SK-N-SH treated with all-trans-retinoic acid at 6 μM for 48 hours (cell line): ENCODE measurements at regions not wholly inside any gene's neighbourhood (a gene's known extent, or its start where the extent isn't known, plus 50 kb on each side); places are given as distances from the start of the nearest gene placed in this dataset.

Source experiments
- ATAC-seq: fragments of 200-7000 bp; cut with Tn5 transposase; 3 replicates; pipeline ENCODE4 v1.9.1; 2020; ENCODE audit warnings: mild to moderate bottlenecking, moderate library complexity
- ARNTL ChIP-seq: fragments of 450-650 bp; formaldehyde crosslinking; IDR thresholded peaks from 2 replicates; pipeline ENCODE4 v1.5.0; 2020; ENCODE audit warnings: low read depth, mild to moderate bottlenecking, moderate library complexity, borderline replicate concordance
- BACH2 ChIP-seq: fragments of 250-450 bp; sonication (Bioruptor Pico); IDR thresholded peaks from 2 replicates; pipeline ENCODE4 v1.9.0; 2021; ENCODE audit warnings: mild to moderate bottlenecking, borderline replicate concordance
- CREB5 ChIP-seq: fragments of 250-450 bp; sonication (Bioruptor Pico); IDR thresholded peaks from 2 replicates; pipeline ENCODE4 v1.5.1; 2020; ENCODE audit warnings: low read depth, mild to moderate bottlenecking, moderate library complexity
- CSDC2 ChIP-seq: fragments of 250-450 bp; sonication (Bioruptor Pico); IDR thresholded peaks from 2 replicates; pipeline ENCODE4 v1.5.0; 2020; ENCODE audit warnings: mild to moderate bottlenecking, moderate library complexity
- CSRNP3 ChIP-seq: fragments of 250-450 bp; sonication (Bioruptor Pico); IDR thresholded peaks from 2 replicates; pipeline ENCODE4 v1.5.1; 2021; ENCODE audit warnings: mild to moderate bottlenecking, moderate library complexity
- ESRRG ChIP-seq: fragments of 250-450 bp; sonication (Bioruptor Pico); IDR thresholded peaks from 2 replicates; pipeline ENCODE4 v1.6.1; 2021; ENCODE audit warnings: mild to moderate bottlenecking
- GLIS3 ChIP-seq: fragments of 250-450 bp; sonication (Bioruptor Pico); IDR thresholded peaks from 2 replicates; pipeline ENCODE4 v1.5.0; 2020; ENCODE audit warnings: mild to moderate bottlenecking, moderate library complexity
- ISL1 ChIP-seq: fragments of 250-450 bp; sonication (Bioruptor Pico); IDR thresholded peaks from 2 replicates; pipeline ENCODE4 v2.1.2; 2022; ENCODE audit warnings: mild to moderate bottlenecking, moderate library complexity
- OSR1 ChIP-seq: fragments of 250-450 bp; sonication (Bioruptor Pico); IDR thresholded peaks from 2 replicates; pipeline ENCODE4 v1.8.0; 2022; ENCODE audit warnings: moderate library complexity, mild to moderate bottlenecking, inconsistent platforms
- PATZ1 ChIP-seq: fragments of 250-450 bp; sonication (Bioruptor Pico); IDR thresholded peaks from 2 replicates; pipeline ENCODE4 v1.8.0; 2020; ENCODE audit warnings: mild to moderate bottlenecking, moderate library complexity, borderline replicate concordance
- POU6F1 ChIP-seq: fragments of 250-450 bp; sonication (Bioruptor Pico); IDR thresholded peaks from 2 replicates; pipeline ENCODE4 v1.8.0; 2021; ENCODE audit warnings: low read depth, mild to moderate bottlenecking, moderate library complexity, borderline replicate concordance
- PPARA ChIP-seq: fragments of 250-450 bp; sonication (Bioruptor Pico); IDR thresholded peaks from 2 replicates; pipeline ENCODE4 v1.5.0; 2020; ENCODE audit warnings: mild to moderate bottlenecking, borderline replicate concordance
- RARB ChIP-seq: fragments of 250-450 bp; sonication (Bioruptor Pico); IDR thresholded peaks from 2 replicates; pipeline ENCODE4 v1.8.0; 2021; ENCODE audit warnings: mild to moderate bottlenecking, moderate library complexity
- SNAI2 ChIP-seq: fragments of 250-450 bp; sonication (Bioruptor Pico); IDR thresholded peaks from 2 replicates; pipeline ENCODE4 v1.5.0; 2020; ENCODE audit warnings: mild to moderate bottlenecking, moderate library complexity
- TCF4 ChIP-seq: fragments of 250-450 bp; sonication (Bioruptor Pico); IDR thresholded peaks from 2 replicates; pipeline ENCODE4 v1.8.0; 2021; ENCODE audit warnings: mild to moderate bottlenecking, moderate library complexity, borderline replicate concordance
- TOX ChIP-seq: fragments of 250-450 bp; sonication (Bioruptor Pico); IDR thresholded peaks from 2 replicates; pipeline ENCODE4 v1.8.0; 2021; ENCODE audit warnings: mild to moderate bottlenecking, moderate library complexity, borderline replicate concordance
- TSHZ2 ChIP-seq: fragments of 250-450 bp; sonication (Bioruptor Pico); IDR thresholded peaks from 2 replicates; pipeline ENCODE4 v1.5.0; 2020; ENCODE audit warnings: mild to moderate bottlenecking, moderate library complexity
- ZC3H10 ChIP-seq: fragments of 250-450 bp; sonication (Bioruptor Pico); IDR thresholded peaks from 2 replicates; pipeline ENCODE4 v1.5.1; 2021; ENCODE audit warnings: mild to moderate bottlenecking, moderate library complexity
- ZFP30 ChIP-seq: fragments of 450-650 bp; formaldehyde crosslinking; IDR thresholded peaks from 2 replicates; pipeline ENCODE4 v1.5.0; 2022; ENCODE audit warnings: mild to moderate bottlenecking, moderate library complexity
- ZNF565 ChIP-seq: fragments of 450-650 bp; formaldehyde crosslinking; conservative IDR thresholded peaks from 2 replicates; pipeline ENCODE4 v1.5.0; 2020; ENCODE audit warnings: low read depth, mild to moderate bottlenecking, moderate library complexity
- ZNF70 ChIP-seq: fragments of 450-650 bp; formaldehyde crosslinking; IDR thresholded peaks from 2 replicates; pipeline ENCODE4 v1.5.0; 2020; ENCODE audit warnings: mild to moderate bottlenecking, moderate library complexity
- ZNF8 ChIP-seq: fragments of 450-650 bp; formaldehyde crosslinking; IDR thresholded peaks from 2 replicates; pipeline ENCODE4 v1.5.0; 2020; ENCODE audit warnings: mild to moderate bottlenecking, moderate library complexity

GRCh38 chr22:23000657-23001347 is 69.5 kb upstream of the GNAZ start:
- ATAC-seq: no peak

GRCh38 chr22:23001463-23001862 is 68.9 kb upstream of the GNAZ start:
- ATAC-seq: no peak
- TF ChIP-seq ZNF70 (no peak), ESRRG (no peak), ISL1 (no peak), ARNTL (CRISPR knock-in tag) (no peak), ZNF565 (CRISPR knock-in tag) (no peak), ZNF8 (no peak), SNAI2 (CRISPR knock-in tag) (no peak), PPARA (CRISPR knock-in tag) (no peak), CREB5 (no peak), TCF4 (CRISPR knock-in tag) (no peak), CSRNP3 (CRISPR knock-in tag) (no peak), OSR1 (CRISPR knock-in tag) (no peak), TOX (CRISPR knock-in tag) (no peak)

More at GRCh38 chr22:23000657-23001347, 69.5 kb upstream of the GNAZ start:
- TF ChIP-seq ZFP30 (CRISPR knock-in tag) (no peak), CSDC2 (CRISPR knock-in tag) (no peak), BACH2 (CRISPR knock-in tag) (no peak), ZNF70 (no peak), POU6F1 (CRISPR knock-in tag) (no peak), GLIS3 (CRISPR knock-in tag) (no peak), TSHZ2 (CRISPR knock-in tag) (no peak), TOX (CRISPR knock-in tag) (no peak), RARB (CRISPR knock-in tag) (no peak), CSRNP3 (CRISPR knock-in tag) (no peak), ZNF8 (no peak), ESRRG (no peak), ZC3H10 (CRISPR knock-in tag) (no peak), TCF4 (CRISPR knock-in tag) (no peak), ZNF565 (CRISPR knock-in tag) (no peak), SNAI2 (CRISPR knock-in tag) (no peak), OSR1 (CRISPR knock-in tag) (no peak), PATZ1 (CRISPR knock-in tag) (no peak)
- TF ChIP-seq, all 23 proteins: peak for 0
